ENCODE measurements at regions not wholly inside any gene's neighbourhood (a gene's known extent, or its start where the extent isn't known, plus 50 kb on each side); places are given as distances from the start of the nearest gene placed in this dataset.
"Not testable (repeated sequence)": the region's sequence is repeated elsewhere in the genome, so short reads cannot be mapped to it uniquely, and the experiment has no call there.

GRCh38 chr2:12488352-12489318, 228.1 kb upstream of the TRIB2 start:
- no peak for DNase-seq (ENCODE audit: low read depth)
- H3K4me3 ChIP-seq (ENCODE audit: low read depth, low read length): no peak overlapping the region
- TF ChIP-seq CTCF (conservative IDR thresholded peaks at IDR 0.05; ENCODE audit: low read depth, low read length): no peak

DNA sequence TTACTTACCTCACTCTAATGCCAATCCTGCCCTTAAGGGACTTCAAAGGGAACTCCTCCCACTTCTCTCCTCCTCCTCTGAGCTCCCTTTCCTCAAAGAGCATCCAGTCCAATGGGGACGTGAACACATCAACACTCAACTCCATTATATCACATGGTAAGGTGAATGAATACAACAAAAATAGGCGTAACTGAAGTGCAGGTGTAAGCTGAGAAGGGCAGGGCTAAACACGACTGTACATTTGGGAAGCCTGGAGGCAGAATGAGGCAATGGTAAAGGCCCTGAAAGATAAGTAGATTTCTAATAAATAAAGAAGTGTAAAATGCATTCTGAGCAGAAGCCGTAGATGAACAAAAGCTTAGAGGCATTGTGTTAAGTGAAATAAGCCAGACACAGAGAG, 226.1 kb upstream of the TRIB2 start:
- H3K4me3 ChIP-seq (ENCODE audit: low read depth, low read length): no peak overlapping the region
- TF ChIP-seq CTCF (conservative IDR thresholded peaks at IDR 0.05; ENCODE audit: low read depth, low read length): no peak
- DNase-seq (ENCODE audit: low read depth): no peak

GRCh38 chr2:12492360-12492759, 224.4 kb upstream of the TRIB2 start:
- not testable (repeated sequence) for H3K4me3 ChIP-seq (ENCODE audit: low read depth, low read length); DNase-seq (ENCODE audit: low read depth)

DNA sequence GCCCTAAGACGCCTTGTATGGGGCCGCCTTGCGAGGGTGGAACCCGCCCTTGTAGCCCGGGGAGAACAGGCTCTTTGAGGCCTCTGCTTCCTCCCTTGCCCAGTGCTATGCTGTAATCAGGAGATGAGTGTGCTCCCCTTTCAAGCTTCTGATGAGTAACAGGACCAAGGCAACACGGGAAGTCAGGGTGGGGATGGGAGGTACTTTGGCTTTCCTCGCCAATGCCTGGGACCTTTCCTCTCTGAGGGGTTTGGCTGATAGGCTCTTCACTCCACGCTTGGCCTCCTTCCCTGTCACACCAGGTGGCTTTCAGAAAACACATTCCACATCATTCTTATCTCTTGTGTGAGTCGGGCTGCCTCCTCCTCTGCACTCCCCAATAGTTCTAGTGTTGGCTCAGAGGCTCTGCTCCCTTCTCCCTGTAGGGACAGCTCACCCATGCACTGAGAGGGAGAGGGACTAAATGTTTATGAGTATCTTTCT, 223.7 kb upstream of the TRIB2 start:
- peak; percentile 99 for DNase-seq (ENCODE audit: low read depth)
- no peak overlapping the region for H3K4me3 ChIP-seq (ENCODE audit: low read depth, low read length)
- TF ChIP-seq CTCF (conservative IDR thresholded peaks at IDR 0.05; ENCODE audit: low read depth, low read length): peak; percentile 8

DNA sequence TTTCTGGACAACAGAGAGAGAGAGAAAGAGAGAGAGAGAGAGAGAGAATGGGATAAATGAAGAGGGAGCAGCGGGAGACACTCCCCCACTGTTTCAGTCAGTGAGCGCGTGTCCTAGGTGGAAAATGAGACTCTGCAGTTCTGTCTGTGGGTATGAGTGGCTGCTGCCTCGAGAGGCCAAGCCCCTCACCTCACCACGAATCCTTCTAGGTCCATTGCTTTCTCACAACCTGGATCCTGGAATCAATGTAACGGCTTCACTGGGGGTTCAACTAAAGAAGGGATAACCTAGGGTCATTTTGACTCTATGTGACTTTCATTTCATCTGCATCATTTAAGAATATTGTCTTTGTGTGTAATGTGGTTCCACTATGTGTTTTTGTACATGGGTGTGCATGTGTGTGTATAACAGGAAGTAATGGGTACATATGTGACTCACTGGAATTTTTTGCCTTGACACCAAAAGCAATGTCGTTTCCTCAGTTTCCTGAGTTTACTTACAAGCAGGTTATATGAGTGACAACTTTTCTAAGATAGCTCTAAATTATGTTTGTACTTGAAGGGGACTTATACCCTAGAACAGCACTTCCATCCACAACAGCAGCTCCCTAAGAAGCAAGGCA, 221.4 kb upstream of the TRIB2 start:
- TF ChIP-seq CTCF (conservative IDR thresholded peaks at IDR 0.05; ENCODE audit: low read depth, low read length): no peak
- no peak overlapping the region for H3K4me3 ChIP-seq (ENCODE audit: low read depth, low read length)
- DNase-seq (ENCODE audit: low read depth): no peak

DNA sequence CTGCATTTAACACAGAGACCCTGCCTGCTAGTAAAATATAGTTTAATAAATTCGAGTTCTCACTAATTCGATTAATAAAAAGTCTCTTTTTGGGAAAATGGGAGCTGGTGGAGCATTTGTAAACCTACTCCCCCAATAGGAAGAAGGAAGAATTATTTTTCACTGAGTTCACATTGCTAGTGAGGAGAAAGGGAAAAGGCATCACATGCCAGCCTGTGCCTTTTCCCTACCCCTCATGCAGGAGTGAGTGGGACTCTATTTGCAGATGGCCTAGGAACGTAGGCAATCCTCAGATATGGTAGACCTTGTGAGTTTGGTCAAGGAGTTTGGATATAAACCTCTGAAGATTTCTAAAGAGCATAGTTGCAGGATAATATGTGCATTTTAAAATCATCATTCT, 218.4 kb upstream of the TRIB2 start:
- no peak overlapping the region for H3K4me3 ChIP-seq (ENCODE audit: low read depth, low read length)
- no peak for DNase-seq (ENCODE audit: low read depth)
- TF ChIP-seq CTCF (conservative IDR thresholded peaks at IDR 0.05; ENCODE audit: low read depth, low read length): no peak

GRCh38 chr2:12498704-12499103, 218.0 kb upstream of the TRIB2 start:
- no peak for TF ChIP-seq CTCF (conservative IDR thresholded peaks at IDR 0.05; ENCODE audit: low read depth, low read length)
- no peak overlapping the region for H3K4me3 ChIP-seq (ENCODE audit: low read depth, low read length)
- DNase-seq (ENCODE audit: low read depth): peak; percentile 40

All from choroid plexus epithelial cell (primary cell).